ENCODE measurements at regions not wholly inside any gene's neighbourhood (a gene's known extent, or its start where the extent isn't known, plus 50 kb on each side); places are given as distances from the start of the nearest gene placed in this dataset.

- TF ChIP-seq CTCF (conservative IDR thresholded peaks at IDR 0.05; ENCODE audit: low read length) (peak; percentile 82), EZH2phosphoT487 (IDR thresholded peaks at IDR 0.05; ENCODE audit: borderline replicate concordance, low read depth, low read length) (no peak)
These were observed 84.0 kb upstream of the RCN1 start for GRCh38 chr11:32006799-32007388.
